ENCODE measurements at regions not wholly inside any gene's neighbourhood (a gene's known extent, or its start where the extent isn't known, plus 50 kb on each side); places are given as distances from the start of the nearest gene placed in this dataset.
"Not testable (repeated sequence)": the region's sequence is repeated elsewhere in the genome, so short reads cannot be mapped to it uniquely, and the experiment has no call there.

- DNase-seq = not testable (repeated sequence)
Observed at GRCh38 chr5:89523867-89524266, 640.9 kb upstream of the MEF2C start.

DNA sequence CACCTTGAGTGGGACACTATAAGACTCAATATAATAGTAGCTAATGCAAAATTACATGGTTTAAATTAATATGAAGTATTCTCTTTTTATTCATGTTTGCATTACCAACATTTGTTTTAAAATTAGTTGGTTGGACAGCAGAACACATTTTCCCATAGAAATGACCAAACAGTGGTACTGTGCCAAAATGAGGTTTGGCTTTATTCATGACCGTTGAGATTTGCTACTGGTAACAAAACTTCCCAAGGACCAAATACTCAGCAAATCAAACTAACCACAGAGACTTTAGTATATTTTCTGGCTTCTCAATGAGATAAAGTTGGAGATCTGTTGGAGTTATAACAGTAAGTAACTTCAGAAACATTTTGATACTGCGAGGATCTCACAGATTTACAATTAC lies 637.8 kb upstream of the MEF2C start:
- DNase-seq = no peak

GRCh38 chr5:89513299-89514044 lies 630.5 kb upstream of the MEF2C start:
- DNase-seq = no peak

- no peak for DNase-seq
Observed at GRCh38 chr5:89504051-89504450, 621.1 kb upstream of the MEF2C start.

- DNase-seq = no peak
Observed at GRCh38 chr5:89499787-89500186, 616.8 kb upstream of the MEF2C start.

- no peak for DNase-seq
Observed at GRCh38 chr5:89498699-89499098, 615.7 kb upstream of the MEF2C start.

DNA sequence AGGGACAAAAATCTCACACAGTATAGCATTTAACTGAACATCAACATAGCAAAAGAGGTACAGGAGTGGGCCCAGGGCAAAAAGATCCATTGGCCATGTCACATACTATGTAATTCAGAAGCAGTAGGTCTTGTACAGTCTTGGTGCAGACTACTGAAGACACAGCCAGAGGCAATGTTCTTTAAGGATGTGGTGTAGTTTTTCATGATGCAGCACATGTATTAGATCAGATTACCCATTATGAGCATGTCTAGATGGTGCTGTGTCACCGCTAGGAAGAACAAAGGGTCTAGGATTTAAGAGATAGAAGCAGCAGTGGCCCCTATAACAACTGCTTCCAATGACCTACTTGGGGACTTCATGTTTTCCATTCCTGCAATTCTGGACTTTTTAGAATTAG lies 610.4 kb upstream of the MEF2C start:
- no peak for DNase-seq

DNA sequence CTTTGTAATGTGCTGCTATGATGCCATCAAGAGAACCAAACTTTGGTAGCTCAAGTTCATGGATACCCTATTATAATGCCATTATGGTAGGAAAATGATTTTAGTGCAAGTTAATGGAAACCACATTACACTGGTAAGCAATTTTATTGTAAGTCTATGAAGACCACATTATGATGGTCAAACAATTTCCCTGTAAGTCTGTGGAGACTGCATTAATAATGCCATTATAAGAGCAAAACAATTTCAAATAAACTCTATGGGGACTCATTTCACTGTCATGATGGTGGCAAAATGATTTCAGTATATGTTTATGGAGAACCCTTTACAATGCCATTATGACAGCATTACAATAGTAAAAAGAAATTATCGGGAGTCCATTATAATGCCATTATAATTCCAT lies 602.0 kb upstream of the MEF2C start:
- no peak for DNase-seq

GRCh38 chr5:89480406-89481007 lies 597.5 kb upstream of the MEF2C start:
- DNase-seq = no peak

GRCh38 chr5:89478851-89479250 lies 595.9 kb upstream of the MEF2C start:
- no peak for DNase-seq

GRCh38 chr5:89473196-89473595 lies 590.2 kb upstream of the MEF2C start:
- no peak for DNase-seq

DNA sequence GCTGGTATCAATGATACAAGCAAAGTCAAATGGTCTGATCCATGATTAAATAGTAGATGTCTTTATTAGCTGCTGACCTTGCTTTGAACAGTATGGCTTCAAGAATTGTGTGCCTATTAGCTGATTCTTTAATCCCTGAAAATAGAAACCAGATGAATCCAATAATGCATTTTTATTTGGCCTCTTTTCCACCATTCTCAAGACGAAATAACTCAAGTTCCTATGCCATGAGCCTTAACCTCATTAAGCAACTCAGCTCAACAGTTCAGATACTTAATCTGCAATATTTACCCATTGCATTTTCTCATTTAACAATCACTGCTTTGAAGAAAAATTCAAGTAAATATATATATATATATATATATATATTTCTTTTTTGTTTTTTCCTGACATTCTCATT lies 588.6 kb upstream of the MEF2C start:
- no peak for DNase-seq

GRCh38 chr5:89471115-89471514 lies 588.1 kb upstream of the MEF2C start:
- no peak for DNase-seq

DNA sequence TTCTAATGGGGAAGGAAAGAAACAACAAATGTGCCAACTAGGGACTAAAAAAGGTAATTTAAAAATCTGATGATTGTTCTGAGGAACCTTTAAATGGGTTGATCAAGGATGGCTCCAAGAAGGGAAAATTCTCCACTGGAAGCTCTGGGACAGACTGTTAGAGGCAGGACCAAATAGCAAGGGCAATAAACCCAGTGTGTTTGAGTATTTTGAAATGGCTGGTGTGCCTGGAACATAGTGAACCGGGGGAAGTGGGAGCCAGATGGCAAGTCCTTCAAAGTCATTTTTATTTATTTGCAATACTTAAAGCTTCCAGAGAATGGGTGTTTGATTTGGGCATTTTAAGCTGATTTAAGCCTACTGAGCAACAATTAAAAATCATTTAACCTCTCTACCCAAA lies 587.7 kb upstream of the MEF2C start:
- DNase-seq = no peak

DNA sequence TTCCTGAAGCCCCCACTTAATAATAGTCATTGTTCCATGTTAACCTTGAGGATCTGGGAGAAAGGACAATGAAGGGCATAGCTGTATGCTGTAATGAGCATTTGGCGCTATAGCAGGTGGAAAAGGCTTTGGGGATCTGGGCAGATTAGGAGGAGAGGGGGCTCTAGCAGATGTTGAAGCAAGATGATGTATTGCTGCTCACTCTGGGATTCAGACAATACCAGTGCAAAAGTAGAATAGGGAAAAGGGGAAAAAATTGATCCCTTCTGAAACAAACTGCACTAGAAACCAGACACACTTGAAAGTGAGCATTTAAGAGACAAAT lies 575.3 kb upstream of the MEF2C start:
- no peak for DNase-seq

GRCh38 chr5:89457411-89458331 lies 574.7 kb upstream of the MEF2C start:
- peak; percentile 17 for DNase-seq

DNA sequence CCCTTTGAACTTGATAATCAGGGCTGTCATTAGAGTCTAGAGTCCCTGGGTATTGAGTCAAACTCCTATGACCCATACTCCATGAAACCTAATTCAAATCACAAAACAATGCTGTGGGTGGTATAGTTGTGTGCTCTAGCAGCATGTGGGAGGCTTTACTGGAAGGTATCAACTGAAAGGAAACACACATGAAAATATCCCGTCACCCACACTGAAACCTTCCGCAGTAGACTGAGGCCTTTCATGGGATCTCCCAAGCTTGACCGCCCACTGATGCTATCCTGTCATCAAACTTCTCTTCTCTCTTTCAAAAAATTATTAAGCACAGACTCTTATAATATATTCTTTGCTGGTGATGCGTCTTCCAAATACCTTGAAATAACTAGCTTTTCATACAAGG lies 569.1 kb upstream of the MEF2C start:
- no peak for DNase-seq

GRCh38 chr5:89451263-89451662 lies 568.3 kb upstream of the MEF2C start:
- DNase-seq = no peak

DNA sequence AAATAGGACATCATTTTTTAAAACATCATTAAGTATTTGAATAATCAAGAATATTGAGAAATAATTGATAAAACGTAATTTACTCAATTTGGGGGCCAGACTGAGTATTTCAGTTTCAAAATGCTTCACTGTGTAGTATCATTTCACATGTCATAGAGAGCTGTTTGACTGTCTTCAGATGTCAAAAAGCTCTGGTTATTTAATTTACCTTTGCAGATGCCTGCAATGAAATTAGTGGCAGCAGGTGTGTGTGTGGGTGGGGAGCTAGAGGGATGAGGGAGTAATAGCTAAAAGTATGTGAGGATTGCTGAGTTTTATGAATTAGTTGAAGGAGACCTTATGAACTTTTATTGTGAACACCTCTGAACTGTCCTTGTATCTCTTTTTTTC lies 567.2 kb upstream of the MEF2C start:
- no peak for DNase-seq

GRCh38 chr5:89449392-89450148 lies 566.6 kb upstream of the MEF2C start:
- no peak for DNase-seq

DNA sequence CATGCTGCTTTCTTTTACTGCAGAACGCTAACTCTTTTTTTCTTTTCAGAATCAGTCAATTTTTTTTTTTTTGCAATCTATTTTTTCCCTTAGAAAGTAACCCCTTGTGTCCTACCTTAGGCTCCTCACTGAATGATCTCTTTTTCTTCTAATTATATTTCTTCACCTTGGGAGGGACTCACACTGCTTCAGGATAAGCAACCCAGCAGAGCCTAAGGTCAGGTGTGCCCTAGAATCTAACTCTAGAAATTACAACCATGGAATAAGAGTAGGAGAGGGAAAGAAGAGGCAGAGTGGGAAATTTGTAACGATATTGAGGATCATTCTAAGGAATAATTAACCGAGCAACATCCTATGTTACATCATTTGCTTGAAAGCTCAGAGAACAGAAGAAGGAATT lies 564.0 kb upstream of the MEF2C start:
- no peak for DNase-seq

DNA sequence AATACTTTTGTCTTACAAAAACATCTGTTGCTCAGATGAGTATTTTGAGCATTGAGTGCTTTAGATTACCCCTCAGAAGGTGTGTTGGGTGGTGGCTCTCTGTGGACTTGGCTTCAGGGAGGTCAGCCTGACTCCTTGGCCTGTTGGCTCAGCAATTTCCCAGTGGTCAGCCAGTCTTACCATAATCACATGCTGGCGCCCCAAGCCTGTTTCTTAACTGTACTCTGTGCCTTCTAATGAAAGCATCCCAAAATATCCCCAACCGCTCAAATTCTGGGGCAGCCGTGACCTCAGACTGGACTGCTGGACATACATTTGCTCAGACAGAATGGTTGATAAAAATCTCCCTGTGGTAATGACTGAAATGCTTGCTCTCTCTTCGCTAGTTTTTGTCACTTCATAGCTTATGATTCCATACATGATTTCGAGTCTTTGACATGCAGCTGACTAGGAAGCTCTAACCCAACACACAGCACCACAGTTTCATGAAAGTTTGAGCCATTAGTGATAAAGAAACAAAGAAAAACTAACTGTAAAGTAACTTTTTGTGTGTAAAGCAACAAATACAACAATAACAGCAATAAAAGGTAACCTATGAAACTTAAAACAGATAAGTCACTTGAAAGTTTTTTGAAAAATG lies 562.2 kb upstream of the MEF2C start:
- DNase-seq = no peak

DNA sequence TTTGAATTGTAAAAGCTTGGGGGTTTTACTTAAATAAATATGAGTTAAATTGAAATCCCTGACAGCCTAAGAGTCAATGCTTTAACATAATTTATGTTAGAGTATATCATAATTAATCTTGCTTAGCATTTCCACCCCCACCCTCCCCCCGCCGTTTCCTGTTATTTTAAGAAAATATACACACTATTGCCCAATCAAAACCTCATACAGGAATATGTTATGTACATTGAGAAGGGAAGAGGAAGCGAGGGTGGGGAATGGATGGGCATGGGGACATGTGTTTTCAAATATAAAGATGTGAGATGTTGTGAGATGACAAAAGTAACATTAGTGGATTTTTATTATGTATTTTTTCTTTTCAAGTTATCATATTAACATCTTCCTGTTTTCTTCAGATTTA lies 561.1 kb upstream of the MEF2C start:
- DNase-seq = no peak
